Activated naive CD4-positive, alpha-beta T cell treated with anti-CD3 and anti-CD28 coated beads, Interleukin-2, amount 10 ng/mL, durations not matched to agents 7 days and 5 days (primary cell): ENCODE measurements at regions not wholly inside any gene's neighbourhood (a gene's known extent, or its start where the extent isn't known, plus 50 kb on each side); places are given as distances from the start of the nearest gene placed in this dataset.

Experiments used
- CTCF ChIA-PET: fragments of 350-600 bp; sonication (Branson Sonifier 250); formaldehyde crosslinking; loops from one replicate; lab custom pipeline; 2021; ENCODE audit warnings: antibody characterized with exemption; lab: Charles Lee
- DNase-seq: peaks from one replicate; pipeline ENCODE4 v3.0.0-alpha.2; 2020
- H3K27ac Mint-ChIP-seq: one replicate; pipeline ENCODE4 v1.8.0; 2021; ENCODE audit warnings: mild to moderate bottlenecking, moderate library complexity, mixed read lengths
- H3K27me3 Mint-ChIP-seq: one replicate; pipeline ENCODE4 v1.8.0; 2021; ENCODE audit warnings: mild to moderate bottlenecking, mixed read lengths
- H3K36me3 Mint-ChIP-seq: one replicate; pipeline ENCODE4 v1.8.0; 2021; ENCODE audit warnings: mixed read lengths
- H3K4me1 Mint-ChIP-seq: one replicate; pipeline ENCODE4 v1.8.0; 2021; ENCODE audit warnings: mixed read lengths
- H3K4me3 Mint-ChIP-seq: one replicate; pipeline ENCODE4 v1.8.0; 2021; ENCODE audit warnings: mild to moderate bottlenecking, moderate library complexity, mixed read lengths
- H3K9me3 Mint-ChIP-seq: one replicate; pipeline ENCODE4 v1.8.0; 2021; ENCODE audit warnings: mixed read lengths

DNA sequence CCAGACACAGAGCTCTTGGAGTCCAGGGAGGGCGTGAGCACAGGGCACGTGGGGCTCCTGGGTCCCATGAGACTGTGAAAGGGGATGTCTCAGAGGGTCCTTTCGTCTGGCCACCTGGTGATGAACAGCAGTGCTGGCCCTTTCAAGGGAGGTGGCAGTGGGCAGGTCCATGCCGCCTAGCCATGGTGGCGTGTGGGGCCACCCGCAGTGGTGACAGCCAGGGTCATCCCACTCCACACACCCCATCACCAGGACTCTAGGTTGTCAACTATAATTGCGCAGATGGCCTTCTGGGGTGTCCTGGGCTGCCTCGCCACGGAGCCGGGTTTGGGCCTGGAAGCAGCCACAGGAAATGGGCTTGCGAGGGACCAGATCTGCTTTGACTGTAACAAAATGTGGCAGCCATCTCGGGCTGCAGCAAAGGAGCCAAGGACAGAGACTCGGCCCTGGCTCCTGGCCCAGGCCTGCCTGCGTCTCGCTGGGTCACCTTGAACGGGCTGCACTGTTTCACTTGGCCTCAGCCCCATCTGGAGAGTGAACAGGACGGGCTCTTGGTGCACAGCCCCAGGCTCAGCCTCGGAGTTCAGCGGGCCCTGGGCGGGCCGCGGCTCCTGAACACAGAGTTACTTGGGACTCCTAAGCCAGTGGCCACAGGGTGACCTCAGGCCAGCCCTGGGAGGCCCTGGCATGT lies 1350.5 kb downstream of the BRD1 start:
- CTCF ChIA-PET: no interaction called here
- Mint-ChIP-seq H3K36me3 (no peaks in the 10 kb centered on the region), H3K27me3 (no peaks in the 10 kb centered on the region), H3K4me1 (no peaks in the 10 kb centered on the region), H3K27ac (no peak overlapping the region), H3K9me3 (no peaks in the 10 kb centered on the region), H3K4me3 (no peak overlapping the region)
- no peak for DNase-seq

DNA sequence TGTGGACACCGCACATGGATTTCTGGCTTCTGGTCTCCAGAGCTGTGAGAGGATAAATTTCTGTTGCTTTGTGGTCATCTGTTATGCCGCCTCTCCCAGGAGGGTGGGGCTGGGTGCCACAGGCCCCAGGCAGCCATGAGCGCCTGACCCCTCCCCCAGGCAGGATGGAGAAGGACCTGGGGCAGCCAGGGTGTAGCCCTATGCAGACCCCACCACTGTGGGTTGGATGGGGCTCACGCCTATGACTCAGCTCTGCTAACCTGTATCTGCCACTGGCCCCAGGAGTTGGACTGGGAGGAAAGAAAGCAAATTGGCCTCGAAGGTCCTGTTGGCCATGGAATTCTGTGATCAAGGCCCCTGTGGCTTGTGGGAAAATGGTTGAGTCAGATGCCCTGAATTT lies 1351.1 kb downstream of the BRD1 start:
- CTCF ChIA-PET: no interaction called here
- Mint-ChIP-seq H3K27me3 (no peaks in the 10 kb centered on the region), H3K27ac (no peak overlapping the region), H3K9me3 (no peaks in the 10 kb centered on the region), H3K4me3 (no peak overlapping the region), H3K36me3 (no peaks in the 10 kb centered on the region), H3K4me1 (no peaks in the 10 kb centered on the region)
- DNase-seq: no peak

GRCh38 chr22:48475661-48476345 lies 1351.9 kb downstream of the BRD1 start:
- Mint-ChIP-seq H3K4me1 (no peaks in the 10 kb centered on the region), H3K27me3 (no peaks in the 10 kb centered on the region), H3K4me3 (no peak overlapping the region), H3K27ac (no peak overlapping the region), H3K36me3 (no peaks in the 10 kb centered on the region), H3K9me3 (no peaks in the 10 kb centered on the region)
- CTCF ChIA-PET: no interaction called here
- DNase-seq: no peak

DNA sequence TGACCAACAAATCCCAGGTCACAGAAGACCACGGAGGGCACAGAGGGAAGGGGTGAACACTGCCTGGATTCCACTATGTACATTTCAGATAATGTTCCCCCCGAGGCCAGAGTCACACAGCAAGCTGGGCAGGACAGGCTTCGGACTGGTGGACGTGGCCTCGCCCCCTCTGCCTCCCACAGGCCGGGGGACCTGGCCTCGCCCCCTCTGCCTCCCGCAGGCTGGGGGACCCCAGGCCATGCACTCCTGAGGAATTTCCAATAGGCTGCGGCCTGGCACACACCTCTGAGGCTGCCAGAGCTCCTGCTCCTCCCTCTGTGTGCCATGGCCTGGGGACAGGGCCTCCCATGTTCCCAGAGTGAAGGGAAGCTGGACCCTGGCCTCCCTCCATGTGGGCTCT lies 1352.8 kb downstream of the BRD1 start:
- Mint-ChIP-seq H3K4me1 (no peaks in the 10 kb centered on the region), H3K27me3 (no peaks in the 10 kb centered on the region), H3K9me3 (no peaks in the 10 kb centered on the region), H3K27ac (no peak overlapping the region), H3K36me3 (no peaks in the 10 kb centered on the region), H3K4me3 (no peak overlapping the region)
- CTCF ChIA-PET: no interaction called here
- no peak for DNase-seq

DNA sequence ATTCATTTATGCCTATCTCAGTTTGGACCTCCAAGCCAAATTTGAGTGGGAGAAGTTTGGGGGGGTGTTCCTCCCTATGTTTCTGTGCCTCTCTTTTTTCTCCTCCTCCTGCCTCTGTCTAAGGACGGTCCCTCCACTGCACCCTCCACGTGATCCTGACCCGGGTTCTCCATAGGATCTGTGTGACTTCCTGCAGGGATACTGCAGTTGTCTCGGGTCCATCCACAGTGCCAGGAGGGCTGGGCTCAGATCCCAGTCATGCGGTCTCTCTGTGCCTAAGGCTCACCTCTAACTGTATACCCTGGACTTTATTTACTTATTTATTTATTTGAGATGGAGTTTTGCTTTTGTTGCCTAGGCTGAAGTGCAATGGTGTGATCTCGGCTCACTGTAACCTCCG lies 1354.5 kb downstream of the BRD1 start:
- Mint-ChIP-seq H3K4me1 (no peaks in the 10 kb centered on the region), H3K36me3 (no peaks in the 10 kb centered on the region), H3K4me3 (no peak overlapping the region), H3K27me3 (no peaks in the 10 kb centered on the region), H3K27ac (no peak overlapping the region), H3K9me3 (no peaks in the 10 kb centered on the region)
- CTCF ChIA-PET: no interaction called here
- no peak for DNase-seq

GRCh38 chr22:48464246-48464645 lies 1363.4 kb downstream of the BRD1 start:
- no peak overlapping the region for H3K27ac Mint-ChIP-seq
- H3K9me3 Mint-ChIP-seq: no peaks in the 10 kb centered on the region
- CTCF ChIA-PET: no interaction called here
- no peak for DNase-seq
- H3K4me1 Mint-ChIP-seq: no peaks in the 10 kb centered on the region
- no peaks in the 10 kb centered on the region for H3K27me3 Mint-ChIP-seq
- no peaks in the 10 kb centered on the region for H3K36me3 Mint-ChIP-seq
- H3K4me3 Mint-ChIP-seq: no peak overlapping the region

DNA sequence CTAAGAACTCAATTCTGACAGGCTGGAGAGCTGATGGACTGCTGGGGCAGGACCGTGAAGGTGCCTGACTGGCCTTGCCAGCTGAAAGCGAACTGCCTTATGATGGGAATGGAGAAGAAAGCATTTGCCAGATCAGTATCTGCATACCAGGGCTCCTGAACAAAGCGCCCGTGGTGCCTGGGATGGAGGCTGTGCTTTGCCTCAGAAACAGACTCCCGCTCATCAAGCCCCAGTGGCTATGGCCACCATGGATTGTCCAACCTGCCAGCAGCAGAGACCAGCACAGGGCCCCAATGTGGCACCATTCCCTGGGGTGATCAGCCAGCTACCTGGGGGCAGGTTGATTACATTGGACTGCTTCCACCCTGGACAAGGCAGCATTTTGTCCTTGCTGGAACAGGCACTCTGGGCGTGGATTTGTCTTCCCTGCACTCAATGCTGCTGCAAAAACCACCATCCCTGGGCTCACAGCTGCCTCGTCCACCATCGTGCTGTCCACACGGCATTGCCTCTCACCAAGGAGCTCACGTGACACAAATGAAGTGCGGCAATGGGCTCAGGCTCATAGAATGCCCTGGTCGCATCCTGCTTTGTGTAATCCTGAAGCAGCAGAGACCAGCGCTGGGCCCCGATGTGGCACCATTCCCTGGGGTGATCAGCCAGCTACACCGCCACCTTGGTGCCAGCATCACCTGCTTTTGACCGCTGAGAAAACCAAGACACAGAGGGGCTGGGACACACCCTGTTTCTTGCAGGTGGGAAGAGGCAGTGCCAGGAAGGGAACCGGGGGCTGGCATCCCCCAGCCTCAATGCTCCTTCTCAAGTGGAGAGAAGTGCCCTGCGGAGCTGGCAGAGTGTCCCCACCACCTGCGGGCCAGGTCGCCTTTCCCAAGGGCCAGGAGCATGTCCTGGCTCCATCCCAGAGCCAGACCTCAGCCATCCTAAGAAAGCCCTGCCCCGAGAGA lies 1367.5 kb downstream of the BRD1 start:
- Mint-ChIP-seq H3K36me3 (no peaks in the 10 kb centered on the region), H3K27me3 (no peaks in the 10 kb centered on the region), H3K9me3 (no peaks in the 10 kb centered on the region), H3K4me1 (no peaks in the 10 kb centered on the region), H3K27ac (no peak overlapping the region), H3K4me3 (no peak overlapping the region)
- CTCF ChIA-PET: no interaction called here
- DNase-seq: no peak

DNA sequence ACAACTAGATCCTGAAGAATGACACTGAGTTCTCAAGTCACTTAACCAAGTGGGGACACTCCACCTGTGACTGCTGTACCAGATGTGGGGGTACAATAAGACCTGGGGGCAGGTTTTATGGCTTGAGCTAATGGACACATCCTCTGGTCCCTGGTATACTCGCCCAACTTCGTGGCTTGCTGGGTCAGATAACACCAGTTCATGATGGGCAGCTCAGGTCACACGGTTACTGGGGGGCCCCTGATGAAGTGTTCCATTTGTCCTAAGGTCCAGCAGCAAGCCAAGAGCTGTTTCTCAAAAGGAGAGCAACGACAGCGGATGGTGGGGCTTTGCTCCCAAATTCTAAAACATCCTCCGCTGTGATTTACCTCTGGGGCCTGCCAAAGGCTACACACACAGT lies 1368.4 kb downstream of the BRD1 start:
- CTCF ChIA-PET: no interaction called here
- no peaks in the 10 kb centered on the region for H3K27me3 Mint-ChIP-seq

GRCh38 chr22:48456449-48456848 lies 1371.2 kb downstream of the BRD1 start:
- CTCF ChIA-PET: no interaction called here
- no peak for DNase-seq
- Mint-ChIP-seq H3K27me3 (no peaks in the 10 kb centered on the region), H3K9me3 (no peaks in the 10 kb centered on the region), H3K4me1 (no peaks in the 10 kb centered on the region), H3K4me3 (no peak overlapping the region), H3K36me3 (no peaks in the 10 kb centered on the region), H3K27ac (no peak overlapping the region)

More for the DNA sequence above, 1368.4 kb downstream of the BRD1 start:
- H3K4me3 Mint-ChIP-seq: no peak overlapping the region
- DNase-seq: no peak
- no peaks in the 10 kb centered on the region for H3K4me1 Mint-ChIP-seq
- H3K9me3 Mint-ChIP-seq: no peaks in the 10 kb centered on the region
- no peak overlapping the region for H3K27ac Mint-ChIP-seq
- no peaks in the 10 kb centered on the region for H3K36me3 Mint-ChIP-seq

- Mint-ChIP-seq H3K36me3 (no peaks in the 10 kb centered on the region), H3K9me3 (no peaks in the 10 kb centered on the region), H3K27ac (no peak overlapping the region), H3K27me3 (peaks cover 6% of the 10 kb centered on the region), H3K4me1 (no peaks in the 10 kb centered on the region), H3K4me3 (no peak overlapping the region)
- no peak for DNase-seq
- CTCF ChIA-PET: no interaction called here
Observed at GRCh38 chr22:48453751-48454485, 1373.8 kb downstream of the BRD1 start.

GRCh38 chr22:48453171-48453570 lies 1374.5 kb downstream of the BRD1 start:
- no peak for DNase-seq
- no peak overlapping the region for H3K4me3 Mint-ChIP-seq
- no peaks in the 10 kb centered on the region for H3K36me3 Mint-ChIP-seq
- CTCF ChIA-PET: no interaction called here
- no peaks in the 10 kb centered on the region for H3K4me1 Mint-ChIP-seq
- H3K27me3 Mint-ChIP-seq: peaks cover 6% of the 10 kb centered on the region
- H3K9me3 Mint-ChIP-seq: no peaks in the 10 kb centered on the region
- H3K27ac Mint-ChIP-seq: no peak overlapping the region

GRCh38 chr22:48452766-48453165 lies 1374.9 kb downstream of the BRD1 start:
- Mint-ChIP-seq H3K9me3 (no peaks in the 10 kb centered on the region), H3K4me3 (no peak overlapping the region), H3K27ac (no peak overlapping the region), H3K4me1 (no peaks in the 10 kb centered on the region), H3K27me3 (peaks cover 6% of the 10 kb centered on the region), H3K36me3 (no peaks in the 10 kb centered on the region)
- no peak for DNase-seq
- CTCF ChIA-PET: no interaction called here

- Mint-ChIP-seq H3K4me3 (no peak overlapping the region), H3K27me3 (peaks cover 6% of the 10 kb centered on the region), H3K36me3 (no peaks in the 10 kb centered on the region), H3K27ac (no peak overlapping the region), H3K9me3 (no peaks in the 10 kb centered on the region), H3K4me1 (no peaks in the 10 kb centered on the region)
- CTCF ChIA-PET: no interaction called here
- no peak for DNase-seq
Observed at GRCh38 chr22:48451891-48452290, 1375.8 kb downstream of the BRD1 start.

GRCh38 chr22:48450188-48450825 lies 1377.4 kb downstream of the BRD1 start:
- no peak for DNase-seq
- Mint-ChIP-seq H3K9me3 (no peaks in the 10 kb centered on the region), H3K27ac (no peak overlapping the region), H3K4me3 (no peak overlapping the region), H3K4me1 (no peaks in the 10 kb centered on the region), H3K36me3 (no peaks in the 10 kb centered on the region), H3K27me3 (peaks cover 6% of the 10 kb centered on the region)
- CTCF ChIA-PET: no interaction called here
